GM12878 (cell line): ENCODE measurements at regions not wholly inside any gene's neighbourhood (a gene's known extent, or its start where the extent isn't known, plus 50 kb on each side); places are given as distances from the start of the nearest gene placed in this dataset.

Experiments used
- ATAC-seq: fragments of 200-7000 bp; cut with Tn5 transposase; 3 replicates; pipeline ENCODE4 v1.9.1; 2020; ENCODE audit warnings: mild to moderate bottlenecking, moderate library complexity
- BruUV-seq: library from RNA; stranded (reverse); fragments of 400-500 nt; replicated peaks from 2 replicates; lab custom pipeline; 2021; lab: Mats Ljungman, UMichigan
- CTCF ChIA-PET: fragments of 300-600 bp; sonication (Branson Sonifier 250); formaldehyde crosslinking; extraction: SDS; loops from one replicate; lab custom pipeline; 2021; ENCODE audit warnings: inconsistent platforms; lab: Yijun Ruan, JAX
- POLR2A ChIA-PET: fragments of 350-600 bp; formaldehyde crosslinking; extraction: SDS; loops from one replicate; lab custom pipeline; 2021; ENCODE audit warnings: inconsistent platforms; lab: Charles Lee
- RAD21 ChIA-PET: fragments of 300-600 bp; sonication (Branson Sonifier 250); formaldehyde crosslinking; loops from one replicate; lab custom pipeline; 2023; ENCODE audit warnings: antibody characterized with exemption; ENCODE audit not compliant: unreplicated experiment; lab: Charles Lee
- SMC1A ChIA-PET: fragments of 300-600 bp; sonication (Branson Sonifier 250); formaldehyde crosslinking; loops from one replicate; lab custom pipeline; 2023; ENCODE audit not compliant: unreplicated experiment, uncharacterized antibody; lab: Charles Lee
- DNase-seq: peaks from one replicate; pipeline ENCODE4 v3.0.0-alpha.2; 2011; ENCODE audit warnings: low read depth, low spot score
- FAIRE-seq: peaks from 3 replicates; lab custom pipeline; 2011; peaks lifted over from hg19 to GRCh38; lab: Jason Lieb, UNC
- H2AFZ ChIP-seq: 2 replicates; pipeline ENCODE4 v1.6.0; 2011; ENCODE audit warnings: low read depth, low read length, control low read depth; ENCODE audit not compliant: control insufficient read depth
- H3K27ac ChIP-seq: 2 replicates; pipeline ENCODE4 v1.5.1; 2011; ENCODE audit warnings: control low read depth; ENCODE audit not compliant: control insufficient read depth, insufficient read depth
- H3K27me3 ChIP-seq, 2 experiments: replicated peaks in 1 of 2; 2 replicates each; pipeline versions ENCODE4 v1.6.0 to v1.6.1; 2011; ENCODE audit warnings: low read length in 1 of 2; ENCODE audit not compliant: control insufficient read depth in 2 of 2, insufficient read depth in 2 of 2
- H3K36me3 ChIP-seq, 2 experiments: 2 replicates each; pipeline ENCODE4 v1.5.1; 2011; ENCODE audit warnings: low read length in 1 of 2; ENCODE audit not compliant: control insufficient read depth in 2 of 2, insufficient read depth in 2 of 2
- H3K4me1 ChIP-seq: 2 replicates; pipeline ENCODE4 v1.6.1; 2011; ENCODE audit warnings: mild to moderate bottlenecking, low read length, moderate library complexity, mixed read lengths; ENCODE audit not compliant: control insufficient read depth, insufficient read depth
- H3K4me2 ChIP-seq: 2 replicates; pipeline ENCODE4 v1.6.0; 2011; ENCODE audit warnings: control low read depth; ENCODE audit not compliant: control insufficient read depth, insufficient read depth
- H3K4me3 ChIP-seq: fragments of 200-600 bp; sonication (generic); 2 replicates; pipeline ENCODE4 v1.5.1; 2016
- H3K79me2 ChIP-seq: 2 replicates; pipeline ENCODE4 v1.6.0; 2011; ENCODE audit warnings: low read length; ENCODE audit not compliant: control insufficient read depth, insufficient read depth
- H3K9ac ChIP-seq: 2 replicates; pipeline ENCODE4 v1.8.0; 2011; ENCODE audit warnings: low read length, control low read depth, mixed read lengths; ENCODE audit not compliant: control insufficient read depth, insufficient read depth
- H3K9me3 ChIP-seq: replicated peaks from 3 replicates; pipeline ENCODE4 v1.5.1; 2011; ENCODE audit warnings: mild to moderate bottlenecking, low read length; ENCODE audit not compliant: control insufficient read depth, insufficient read depth
- H4K20me1 ChIP-seq: 2 replicates; pipeline ENCODE4 v1.6.0; 2011; ENCODE audit not compliant: control insufficient read depth, insufficient read depth
- ASH2L ChIP-seq: fragments of 300-600, 200-600 bp; sonication (generic); IDR thresholded peaks from 2 replicates; pipeline ENCODE4 v1.6.1; 2017; ENCODE audit warnings: low read depth, mild to moderate bottlenecking, borderline replicate concordance
- BACH1 ChIP-seq: fragments of 450-650 bp; IDR thresholded peaks from 2 replicates; pipeline ENCODE4 v1.6.1; 2017; ENCODE audit warnings: mild to moderate bottlenecking, borderline replicate concordance
- CHD2 ChIP-seq: IDR thresholded peaks from 2 replicates; pipeline ENCODE4 v1.6.1; 2011; ENCODE audit warnings: low read depth, low read length, improper control_type of control experiment, borderline replicate concordance
- FOXM1 ChIP-seq: IDR thresholded peaks from 2 replicates; pipeline ENCODE4 v1.6.1; 2012; ENCODE audit warnings: low read depth, mild to moderate bottlenecking, inconsistent platforms, low read length, moderate library complexity
- GATAD2B ChIP-seq: fragments of 450-650 bp; conservative IDR thresholded peaks from 2 replicates; pipeline ENCODE4 v1.6.1; 2017; ENCODE audit warnings: low read depth, mild to moderate bottlenecking, moderate library complexity
- KLF5 ChIP-seq: fragments of 450-650 bp; IDR thresholded peaks from 2 replicates; pipeline ENCODE4 v1.6.1; 2014; ENCODE audit warnings: mild to moderate bottlenecking; ENCODE audit not compliant: partially characterized antibody
- NFXL1 ChIP-seq: fragments of 450-650 bp; IDR thresholded peaks from 2 replicates; pipeline ENCODE4 v1.6.1; 2017; ENCODE audit warnings: antibody characterized with exemption, mild to moderate bottlenecking, borderline replicate concordance
- NFYA ChIP-seq: IDR thresholded peaks from 2 replicates; pipeline ENCODE4 v1.6.1; 2011; ENCODE audit warnings: low read depth, mild to moderate bottlenecking, low read length, improper control_type of control experiment, borderline replicate concordance
- RUNX3 ChIP-seq: IDR thresholded peaks from 2 replicates; pipeline ENCODE4 v1.6.1; 2012; ENCODE audit warnings: low read length, inconsistent platforms
- TCF3 ChIP-seq: IDR thresholded peaks from 2 replicates; pipeline ENCODE4 v1.6.1; 2012; ENCODE audit warnings: low read depth, mild to moderate bottlenecking, low read length, borderline replicate concordance; ENCODE audit not compliant: insufficient read depth
- WGBS: methylation state at CpG from one replicate; pipeline ENCODE4 v1.1.6; 2016; ENCODE audit warnings: low lambda C conversion rate; ENCODE audit not compliant: insufficient replicate concordance, insufficient coverage; ENCODE audit errors: missing lambda C conversion rate; 5-methylcytosine and 5-hydroxymethylcytosine counted together
- in situ Hi-C: fragments of 300-500 bp; cut with MboI; formaldehyde crosslinking; loops from 9 replicates; pipeline ENCODE4 v1.14.3; 2018; ENCODE audit warnings: mixed read lengths
- intact Hi-C: fragments of 100-400 bp; cut with micrococcal nuclease; formaldehyde crosslinking; loops from one replicate; pipeline ENCODE4 v1.14.2; 2022; ENCODE audit not compliant: unreplicated experiment
- TF ChIP-seq, protein P1 (sequence below): fragments of 450-650 bp; IDR thresholded peaks from 2 replicates; pipeline ENCODE4 v1.6.1; 2016; ENCODE audit warnings: mild to moderate bottlenecking
- TF ChIP-seq, protein P2 (sequence below): fragments of 450-650 bp; IDR thresholded peaks from 2 replicates; pipeline ENCODE4 v1.6.1; 2017; ENCODE audit warnings: mild to moderate bottlenecking, low read depth, inconsistent platforms; ENCODE audit not compliant: poor library complexity, severe bottlenecking

DNA sequence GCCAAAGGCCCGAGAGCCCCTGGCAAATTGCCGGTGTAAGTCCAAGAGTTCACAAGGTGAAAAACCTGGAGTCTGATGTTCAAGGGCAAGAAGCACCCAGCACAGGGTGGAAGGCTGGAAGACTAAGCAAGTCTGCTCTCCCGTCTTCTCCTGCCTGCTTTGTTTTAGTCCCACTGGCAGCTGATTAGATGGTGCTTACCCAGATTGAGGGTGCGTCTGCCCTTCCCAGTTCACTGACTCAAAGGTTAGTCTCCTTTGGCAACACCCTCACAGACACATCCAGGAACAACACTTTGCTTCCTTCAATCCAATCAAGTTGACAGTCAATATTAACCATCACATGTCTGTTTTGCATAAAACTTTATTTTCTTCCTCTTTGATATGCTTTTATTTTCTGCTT is 157.4 kb downstream of the HS3ST1 start:
- Histone ChIP-seq H3K4me1 (no peaks in the 10 kb centered on the region), H2AFZ (no peak overlapping the region), H3K9ac (no peak overlapping the region), H3K27ac (no peak overlapping the region), H3K36me3 (no peaks in the 10 kb centered on the region), H3K4me2 (no peak overlapping the region), H4K20me1 (no peaks in the 10 kb centered on the region), H3K27me3 (no peaks in the 10 kb centered on the region), H3K4me3 (no peak overlapping the region), H3K9me3 (no peaks in the 10 kb centered on the region), H3K79me2 (no peaks in the 10 kb centered on the region)
- WGBS: 38% methylated on average over 4 of the region's 4 CpGs
- ChIA-PET POLR2A (no interaction called here), CTCF (no interaction called here), SMC1A (no interaction called here), RAD21 (no interaction called here)
- no TSS peak for BruUV-seq
- DNase-seq (no peak), FAIRE-seq (no peak), ATAC-seq (no peak)
- TF ChIP-seq NFXL1 (no peak), CHD2 (no peak), GATAD2B (no peak), TCF3 (no peak)
- in situ Hi-C loops: no loop called here
- intact Hi-C loops: no loop called here

DNA sequence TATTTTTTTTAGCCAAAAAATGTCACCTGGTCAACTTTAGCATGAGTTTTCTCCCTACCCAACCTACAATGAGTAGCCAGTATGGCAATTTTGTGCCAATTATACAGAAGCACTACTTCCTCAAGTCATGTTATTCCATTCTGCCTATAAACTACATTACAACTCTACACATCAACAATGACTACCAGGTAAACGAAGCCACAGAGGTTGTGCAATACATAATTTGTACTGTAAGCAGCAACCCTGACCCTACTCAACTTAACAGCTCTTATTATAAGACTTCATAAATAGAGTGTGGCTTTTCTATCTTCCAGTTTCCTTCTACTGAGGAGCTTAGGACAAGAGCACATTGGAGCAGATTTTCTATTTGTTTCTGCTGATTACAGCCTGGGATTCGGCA is 160.5 kb downstream of the HS3ST1 start:
- DNase-seq (no peak), FAIRE-seq (no peak), ATAC-seq (no peak)
- Histone ChIP-seq H3K36me3 (no peaks in the 10 kb centered on the region), H3K27me3 (no peaks in the 10 kb centered on the region), H3K4me1 (no peaks in the 10 kb centered on the region), H3K4me3 (no peak overlapping the region), H3K79me2 (no peaks in the 10 kb centered on the region), H4K20me1 (no peaks in the 10 kb centered on the region), H3K9ac (no peak overlapping the region), H3K27ac (no peak overlapping the region), H3K4me2 (no peak overlapping the region), H3K9me3 (no peaks in the 10 kb centered on the region), H2AFZ (no peak overlapping the region)
- ChIA-PET CTCF (interaction anchor here (0.7 kb wide), 1 partner anchor 91 kb away, joined by 3 read pairs; no protein-coding TSS in a partner anchor), POLR2A (no interaction called here), SMC1A (interaction anchor here (1.0 kb wide), 1 partner anchor 639 kb away, joined by 3 read pairs; no protein-coding TSS in a partner anchor), RAD21 (no interaction called here)
- BruUV-seq: no TSS peak
- WGBS: 3% methylated on average over 2 of the region's 2 CpGs
- TF ChIP-seq, protein P1, sequence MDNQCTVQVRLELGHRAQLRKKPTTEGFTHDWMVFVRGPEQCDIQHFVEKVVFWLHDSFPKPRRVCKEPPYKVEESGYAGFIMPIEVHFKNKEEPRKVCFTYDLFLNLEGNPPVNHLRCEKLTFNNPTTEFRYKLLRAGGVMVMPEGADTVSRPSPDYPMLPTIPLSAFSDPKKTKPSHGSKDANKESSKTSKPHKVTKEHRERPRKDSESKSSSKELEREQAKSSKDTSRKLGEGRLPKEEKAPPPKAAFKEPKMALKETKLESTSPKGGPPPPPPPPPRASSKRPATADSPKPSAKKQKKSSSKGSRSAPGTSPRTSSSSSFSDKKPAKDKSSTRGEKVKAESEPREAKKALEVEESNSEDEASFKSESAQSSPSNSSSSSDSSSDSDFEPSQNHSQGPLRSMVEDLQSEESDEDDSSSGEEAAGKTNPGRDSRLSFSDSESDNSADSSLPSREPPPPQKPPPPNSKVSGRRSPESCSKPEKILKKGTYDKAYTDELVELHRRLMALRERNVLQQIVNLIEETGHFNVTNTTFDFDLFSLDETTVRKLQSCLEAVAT: no peak
- TF ChIP-seq ASH2L (no peak), FOXM1 (no peak), KLF5 (no peak), BACH1 (no peak), NFYA (no peak), RUNX3 (no peak)
- TF ChIP-seq, protein P2, sequence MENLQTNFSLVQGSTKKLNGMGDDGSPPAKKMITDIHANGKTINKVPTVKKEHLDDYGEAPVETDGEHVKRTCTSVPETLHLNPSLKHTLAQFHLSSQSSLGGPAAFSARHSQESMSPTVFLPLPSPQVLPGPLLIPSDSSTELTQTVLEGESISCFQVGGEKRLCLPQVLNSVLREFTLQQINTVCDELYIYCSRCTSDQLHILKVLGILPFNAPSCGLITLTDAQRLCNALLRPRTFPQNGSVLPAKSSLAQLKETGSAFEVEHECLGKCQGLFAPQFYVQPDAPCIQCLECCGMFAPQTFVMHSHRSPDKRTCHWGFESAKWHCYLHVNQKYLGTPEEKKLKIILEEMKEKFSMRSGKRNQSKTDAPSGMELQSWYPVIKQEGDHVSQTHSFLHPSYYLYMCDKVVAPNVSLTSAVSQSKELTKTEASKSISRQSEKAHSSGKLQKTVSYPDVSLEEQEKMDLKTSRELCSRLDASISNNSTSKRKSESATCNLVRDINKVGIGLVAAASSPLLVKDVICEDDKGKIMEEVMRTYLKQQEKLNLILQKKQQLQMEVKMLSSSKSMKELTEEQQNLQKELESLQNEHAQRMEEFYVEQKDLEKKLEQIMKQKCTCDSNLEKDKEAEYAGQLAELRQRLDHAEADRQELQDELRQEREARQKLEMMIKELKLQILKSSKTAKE: no peak
- intact Hi-C loops: no loop called here
- in situ Hi-C loops: no loop called here
